Keratinocyte (primary cell): ENCODE measurements at regions not wholly inside any gene's neighbourhood (a gene's known extent, or its start where the extent isn't known, plus 50 kb on each side); places are given as distances from the start of the nearest gene placed in this dataset.

Experiments
- DNase-seq: peaks from one replicate; pipeline ENCODE4 v3.0.0-alpha.2; 2011; ENCODE audit warnings: low read depth, missing footprints, low spot score
- FAIRE-seq: peaks from 2 replicates; lab custom pipeline; 2011; peaks lifted over from hg19 to GRCh38; lab: Jason Lieb, UNC
- H2AFZ ChIP-seq: 2 replicates; pipeline ENCODE4 v1.6.0; 2012; ENCODE audit warnings: low read length, control low read depth, inconsistent platforms; ENCODE audit not compliant: control insufficient read depth
- H3K27ac ChIP-seq: 2 replicates; pipeline ENCODE4 v1.5.1; 2011; ENCODE audit warnings: low read length; ENCODE audit not compliant: control insufficient read depth, insufficient read depth
- H3K27me3 ChIP-seq: 3 replicates; pipeline ENCODE4 v1.6.0; 2011; ENCODE audit warnings: low read length; ENCODE audit not compliant: control insufficient read depth, insufficient read depth; ENCODE audit errors: extremely low read depth
- H3K36me3 ChIP-seq, 2 experiments: 2 replicates in 1 of 2; 3 replicates in 1 of 2; pipeline ENCODE4 v1.5.1; 2011; ENCODE audit warnings: low read length in 2 of 2, mild to moderate bottlenecking in 1 of 2; ENCODE audit not compliant: control insufficient read depth in 2 of 2, insufficient read depth in 2 of 2; ENCODE audit errors: extremely low read depth in 1 of 2
- H3K4me1 ChIP-seq: 3 replicates; pipeline ENCODE4 v1.5.1; 2011; ENCODE audit warnings: low read length; ENCODE audit not compliant: control insufficient read depth, insufficient read depth; ENCODE audit errors: extremely low read depth
- H3K4me2 ChIP-seq: 3 replicates; pipeline ENCODE4 v1.6.0; 2011; ENCODE audit warnings: low read depth, low read length; ENCODE audit not compliant: control insufficient read depth, insufficient read depth; ENCODE audit errors: extremely low read depth
- H3K4me3 ChIP-seq, 3 experiments: fragments of 200-600 bp in 1 of 3; sonication (generic) in 1 of 3; 2 replicates in 2 of 3; 3 replicates in 1 of 3; pipeline ENCODE4 v1.5.1; 2011 to 2016; ENCODE audit warnings: low read length in 3 of 3, mild to moderate bottlenecking in 3 of 3, control low read depth in 2 of 3, inconsistent platforms in 1 of 3, low read depth in 1 of 3, mixed read lengths in 1 of 3, mixed run types in 1 of 3, moderate library complexity in 1 of 3; ENCODE audit not compliant: control insufficient read depth in 2 of 3, insufficient read depth in 2 of 3; ENCODE audit errors: extremely low read depth in 1 of 3
- H3K79me2 ChIP-seq: 2 replicates; pipeline ENCODE4 v1.6.0; 2012; ENCODE audit warnings: low read length; ENCODE audit not compliant: control insufficient read depth, insufficient read depth
- H3K9ac ChIP-seq: 3 replicates; pipeline ENCODE4 v1.6.0; 2011; ENCODE audit warnings: low read length; ENCODE audit not compliant: control insufficient read depth, insufficient read depth; ENCODE audit errors: extremely low read depth
- H3K9me1 ChIP-seq: 3 replicates; pipeline ENCODE4 v1.6.0; 2011; ENCODE audit warnings: low read length; ENCODE audit not compliant: control insufficient read depth, insufficient read depth; ENCODE audit errors: extremely low read depth
- H3K9me3 ChIP-seq: 2 replicates; pipeline ENCODE4 v1.5.1; 2012; ENCODE audit warnings: low read depth, low read length; ENCODE audit not compliant: control insufficient read depth
- H4K20me1 ChIP-seq: 3 replicates; pipeline ENCODE4 v1.6.0; 2011; ENCODE audit warnings: low read length; ENCODE audit not compliant: control insufficient read depth, insufficient read depth; ENCODE audit errors: extremely low read depth
- EZH2 ChIP-seq: IDR thresholded peaks from one replicate; pipeline ENCODE4 v1.6.1; 2012; ENCODE audit warnings: inconsistent platforms, mild to moderate bottlenecking, low read length, moderate library complexity
- dilution Hi-C: fragments of 300-500 bp; cut with MboI; formaldehyde crosslinking; loops from one replicate; pipeline ENCODE4 v1.7.0; 2020; ENCODE audit warnings: low sequenced_read_pairs; ENCODE audit not compliant: extremely low pct_ligation_motif_present
- TF ChIP-seq, protein P1 (sequence below), 3 experiments: IDR thresholded peaks in 1 of 3; conservative IDR thresholded peaks in 1 of 3; optimal IDR thresholded peaks in 1 of 3; 2 replicates in 2 of 3; 3 replicates in 1 of 3; pipeline versions ENCODE3 to v1.5.1; 2011; ENCODE audit warnings: low read length in 3 of 3, mild to moderate bottlenecking in 3 of 3, moderate library complexity in 2 of 3, control low read depth in 1 of 3, inconsistent platforms in 1 of 3; ENCODE audit not compliant: insufficient read depth in 2 of 3; ENCODE audit errors: extremely low read depth in 1 of 3

DNA sequence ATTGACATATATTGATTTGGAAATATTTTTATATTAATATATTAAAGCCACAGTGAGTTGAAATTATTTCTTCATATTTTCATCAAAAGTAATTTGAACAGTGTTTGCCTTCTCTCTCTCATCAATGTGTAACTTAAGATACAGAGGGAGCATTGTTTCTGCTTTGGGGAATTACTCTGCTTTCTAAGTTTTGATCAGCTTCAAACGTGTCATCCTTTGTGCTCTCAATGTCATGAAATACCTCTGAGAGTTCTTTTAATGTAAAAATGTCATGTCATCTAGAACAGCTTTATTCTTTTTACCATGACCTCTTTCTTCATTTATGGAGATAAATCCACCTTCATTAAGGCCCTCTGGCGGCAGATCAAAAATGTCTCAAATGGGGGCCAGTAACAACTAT is 259.4 kb upstream of the STXBP5 start:
- H3K36me3 ChIP-seq: no peaks in the 10 kb centered on the region
- H3K27ac ChIP-seq: no peak overlapping the region
- no peak for FAIRE-seq
- no peaks in the 10 kb centered on the region for H3K79me2 ChIP-seq
- H4K20me1 ChIP-seq: no peaks in the 10 kb centered on the region
- no peaks in the 10 kb centered on the region for H3K9me3 ChIP-seq
- H3K4me2 ChIP-seq: no peak overlapping the region
- H3K9ac ChIP-seq: no peak overlapping the region
- TF ChIP-seq EZH2: no peak
- TF ChIP-seq, protein P1, sequence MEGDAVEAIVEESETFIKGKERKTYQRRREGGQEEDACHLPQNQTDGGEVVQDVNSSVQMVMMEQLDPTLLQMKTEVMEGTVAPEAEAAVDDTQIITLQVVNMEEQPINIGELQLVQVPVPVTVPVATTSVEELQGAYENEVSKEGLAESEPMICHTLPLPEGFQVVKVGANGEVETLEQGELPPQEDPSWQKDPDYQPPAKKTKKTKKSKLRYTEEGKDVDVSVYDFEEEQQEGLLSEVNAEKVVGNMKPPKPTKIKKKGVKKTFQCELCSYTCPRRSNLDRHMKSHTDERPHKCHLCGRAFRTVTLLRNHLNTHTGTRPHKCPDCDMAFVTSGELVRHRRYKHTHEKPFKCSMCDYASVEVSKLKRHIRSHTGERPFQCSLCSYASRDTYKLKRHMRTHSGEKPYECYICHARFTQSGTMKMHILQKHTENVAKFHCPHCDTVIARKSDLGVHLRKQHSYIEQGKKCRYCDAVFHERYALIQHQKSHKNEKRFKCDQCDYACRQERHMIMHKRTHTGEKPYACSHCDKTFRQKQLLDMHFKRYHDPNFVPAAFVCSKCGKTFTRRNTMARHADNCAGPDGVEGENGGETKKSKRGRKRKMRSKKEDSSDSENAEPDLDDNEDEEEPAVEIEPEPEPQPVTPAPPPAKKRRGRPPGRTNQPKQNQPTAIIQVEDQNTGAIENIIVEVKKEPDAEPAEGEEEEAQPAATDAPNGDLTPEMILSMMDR (optimal IDR thresholded peaks at IDR 0.05 in 1 of 3, IDR thresholded peaks at IDR 0.05 in 1 of 3, conservative IDR thresholded peaks at IDR 0.05 in 1 of 3; ENCODE audit: extremely low read depth in 1 of 3, insufficient read depth in 2 of 3, low read length in 3 of 3): no peak
- dilution Hi-C loops: no loop called here
- H3K27me3 ChIP-seq: no peaks in the 10 kb centered on the region
- H2AFZ ChIP-seq: no peak overlapping the region
- H3K9me1 ChIP-seq: no peaks in the 10 kb centered on the region
- H3K4me3 ChIP-seq: no peak overlapping the region
- H3K4me1 ChIP-seq: no peaks in the 10 kb centered on the region
- DNase-seq: no peak

DNA sequence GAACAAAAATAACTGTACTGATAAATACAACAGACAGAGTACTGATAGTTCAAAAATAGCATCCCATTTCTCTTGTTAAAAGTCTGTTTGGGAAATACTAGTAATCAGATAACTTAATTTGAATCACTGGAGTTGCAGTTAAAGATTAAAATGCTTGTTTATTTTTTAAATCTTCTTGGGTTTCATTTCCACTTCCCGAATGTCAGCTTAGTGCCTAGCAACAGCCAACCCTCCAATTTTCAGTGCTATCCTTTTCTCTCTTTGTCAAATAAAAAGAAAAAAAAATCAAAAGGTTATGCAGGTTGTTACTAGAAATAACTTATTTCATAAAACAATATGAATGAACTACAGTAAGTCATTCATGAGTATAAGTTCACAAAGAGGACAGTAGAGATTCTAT is 257.7 kb upstream of the STXBP5 start:
- Histone ChIP-seq H3K4me3 (no peak overlapping the region), H3K27ac (no peak overlapping the region), H3K4me2 (no peak overlapping the region), H3K79me2 (no peaks in the 10 kb centered on the region), H3K9me3 (no peaks in the 10 kb centered on the region), H2AFZ (no peak overlapping the region), H3K9ac (no peak overlapping the region), H3K36me3 (no peaks in the 10 kb centered on the region), H3K27me3 (no peaks in the 10 kb centered on the region), H3K9me1 (no peaks in the 10 kb centered on the region), H3K4me1 (no peaks in the 10 kb centered on the region), H4K20me1 (no peaks in the 10 kb centered on the region)
- TF ChIP-seq, protein P1 (optimal IDR thresholded peaks at IDR 0.05 in 1 of 3, IDR thresholded peaks at IDR 0.05 in 1 of 3, conservative IDR thresholded peaks at IDR 0.05 in 1 of 3; ENCODE audit: extremely low read depth in 1 of 3, insufficient read depth in 2 of 3, low read length in 3 of 3): no peak
- TF ChIP-seq EZH2: no peak
- FAIRE-seq (no peak), DNase-seq (no peak)
- dilution Hi-C loops: no loop called here
